ENCODE measurements at regions not wholly inside any gene's neighbourhood (a gene's known extent, or its start where the extent isn't known, plus 50 kb on each side); places are given as distances from the start of the nearest gene placed in this dataset.

GRCh38 chr2:103402944-103403343, 641.1 kb downstream of the TMEM182 start:
- no peak for TF ChIP-seq POLR2AphosphoS5 (IDR thresholded peaks at IDR 0.05)
- TF ChIP-seq CTCF (IDR thresholded peaks at IDR 0.05): no peak
- TF ChIP-seq POLR2A (IDR thresholded peaks at IDR 0.05): no peak
- no peak for TF ChIP-seq EP300 (IDR thresholded peaks at IDR 0.05)
